Ecto neural progenitor cell (in vitro differentiated cells): ENCODE measurements at regions not wholly inside any gene's neighbourhood (a gene's known extent, or its start where the extent isn't known, plus 50 kb on each side); places are given as distances from the start of the nearest gene placed in this dataset.
"Not testable (repeated sequence)": the region's sequence is repeated elsewhere in the genome, so short reads cannot be mapped to it uniquely, and the experiment has no call there.

Experiments
- DNase-seq: peaks from one replicate; pipeline ENCODE4 v3.0.0-alpha.2; 2018; ENCODE audit warnings: low spot score

- DNase-seq, result no peak
Observed at GRCh38 chr4:26175905-26176470, 144.8 kb upstream of the RBPJ start.

- no peak for DNase-seq
Observed at GRCh38 chr4:26176598-26177149, 144.1 kb upstream of the RBPJ start.

GRCh38 chr4:26178854-26179253, 142.0 kb upstream of the RBPJ start:
- no peak for DNase-seq

GRCh38 chr4:26179316-26179760, 141.5 kb upstream of the RBPJ start:
- no peak for DNase-seq

- no peak for DNase-seq
Observed at GRCh38 chr4:26181616-26182015, 139.2 kb upstream of the RBPJ start.

- no peak for DNase-seq
Observed at GRCh38 chr4:26183017-26183416, 137.8 kb upstream of the RBPJ start.

- no peak for DNase-seq
Observed at GRCh38 chr4:26185436-26185835, 135.4 kb upstream of the RBPJ start.

GRCh38 chr4:26191353-26191752, 129.5 kb upstream of the RBPJ start:
- DNase-seq, result no peak

GRCh38 chr4:26192899-26193869, 127.6 kb upstream of the RBPJ start:
- no peak for DNase-seq

- no peak for DNase-seq
Observed at GRCh38 chr4:26194764-26195163, 126.0 kb upstream of the RBPJ start.

GRCh38 chr4:26196567-26196966, 124.2 kb upstream of the RBPJ start:
- DNase-seq, result no peak

GRCh38 chr4:26197018-26197779, 123.6 kb upstream of the RBPJ start:
- DNase-seq, result no peak

- DNase-seq, result not testable (repeated sequence)
Observed at GRCh38 chr4:26198931-26199330, 121.9 kb upstream of the RBPJ start.

- DNase-seq, result no peak
Observed at GRCh38 chr4:26199596-26199995, 121.2 kb upstream of the RBPJ start.

- DNase-seq, result no peak
Observed at GRCh38 chr4:26201120-26201519, 119.7 kb upstream of the RBPJ start.

- no peak for DNase-seq
Observed at GRCh38 chr4:26204249-26204825, 116.5 kb upstream of the RBPJ start.

GRCh38 chr4:26204911-26205370, 115.9 kb upstream of the RBPJ start:
- DNase-seq, result no peak

- no peak for DNase-seq
Observed at GRCh38 chr4:26206339-26206738, 114.5 kb upstream of the RBPJ start.

GRCh38 chr4:26206999-26207398, 113.8 kb upstream of the RBPJ start:
- no peak for DNase-seq

GRCh38 chr4:26207631-26208030, 113.2 kb upstream of the RBPJ start:
- no peak for DNase-seq

GRCh38 chr4:26208237-26208994, 112.4 kb upstream of the RBPJ start:
- no peak for DNase-seq
